ENCODE measurements at regions not wholly inside any gene's neighbourhood (a gene's known extent, or its start where the extent isn't known, plus 50 kb on each side); places are given as distances from the start of the nearest gene placed in this dataset.

- Histone ChIP-seq H3K4me1 (ENCODE audit: control insufficient read depth, insufficient read depth, low read length) (no peaks in the 10 kb centered on the region), H3K9me3 (ENCODE audit: control insufficient read depth, insufficient read depth, low read depth, low read length) (no peaks in the 10 kb centered on the region), H3K36me3 (ENCODE audit: control insufficient read depth, insufficient read depth, low read length) (no peaks in the 10 kb centered on the region), H3K4me3 (ENCODE audit: low read depth in 2 of 2, low read length in 2 of 2) (no peak overlapping the region), H3K27ac (ENCODE audit: low read length) (no peak overlapping the region), H3K27me3 (ENCODE audit: control insufficient read depth, insufficient read depth, low read length) (peaks cover 3% of the 10 kb centered on the region; the same call in 1 of the 2 replicates)
- in situ Hi-C loops (cut with HindIII; ENCODE audit: low pct_unique_long_range_greater_than_20kb, low sequenced_read_pairs): no loop called here
- intact Hi-C loops (cut with micrococcal nuclease; ENCODE audit: unreplicated experiment): no loop called here
- POLR2A ChIA-PET: no interaction called here
- TF ChIP-seq REST (IDR thresholded peaks at IDR 0.05; ENCODE audit: insufficient read depth in 1 of 2, low read depth in 2 of 2, low read length in 1 of 2) (no peak), TCF7L2 (IDR thresholded peaks at IDR 0.05; ENCODE audit: low read depth, low read length) (no peak), CTCF (IDR thresholded peaks at IDR 0.05) (no peak), SIN3A (IDR thresholded peaks at IDR 0.05; ENCODE audit: borderline replicate concordance, insufficient read depth, low read depth, low read length) (no peak), POLR2AphosphoS5 (IDR thresholded peaks at IDR 0.05; ENCODE audit: low read depth, low read length) (no peak)
- DNase-seq (ENCODE audit: low read depth, low spot score) (no peak), ATAC-seq (no peak)
- CTCF ChIA-PET: no interaction called here
- no TSS peak for BruUV-seq (replicated peaks)
Observed at GRCh38 chr1:4079815-4080214, 179.7 kb upstream of the C1orf174 start.

- intact Hi-C loops (cut with micrococcal nuclease; ENCODE audit: unreplicated experiment): no loop called here
- ATAC-seq: no peak
- peaks cover 3% of the 10 kb centered on the region; the same call in 1 of the 2 replicates for H3K27me3 ChIP-seq (ENCODE audit: control insufficient read depth, insufficient read depth, low read length)
Observed at GRCh38 chr1:4081806-4082711, 182.0 kb upstream of the C1orf174 start.

More at GRCh38 chr1:4081806-4082711, 182.0 kb upstream of the C1orf174 start:
- CTCF ChIA-PET: no interaction called here
- in situ Hi-C loops (cut with HindIII; ENCODE audit: low pct_unique_long_range_greater_than_20kb, low sequenced_read_pairs): no loop called here
- H3K4me1 ChIP-seq (ENCODE audit: control insufficient read depth, insufficient read depth, low read length): no peaks in the 10 kb centered on the region
- no peaks in the 10 kb centered on the region for H3K9me3 ChIP-seq (ENCODE audit: control insufficient read depth, insufficient read depth, low read depth, low read length)
- no peak for DNase-seq (ENCODE audit: low read depth, low spot score)
- no peaks in the 10 kb centered on the region for H3K36me3 ChIP-seq (ENCODE audit: control insufficient read depth, insufficient read depth, low read length)
- BruUV-seq (replicated peaks): no TSS peak
- POLR2A ChIA-PET: no interaction called here
- no peak overlapping the region for H3K4me3 ChIP-seq (ENCODE audit: low read depth in 2 of 2, low read length in 2 of 2)
- no peak overlapping the region for H3K27ac ChIP-seq (ENCODE audit: low read length)
- TF ChIP-seq CTCF (IDR thresholded peaks at IDR 0.05) (no peak), REST (IDR thresholded peaks at IDR 0.05; ENCODE audit: insufficient read depth in 1 of 2, low read depth in 2 of 2, low read length in 1 of 2) (no peak), POLR2AphosphoS5 (IDR thresholded peaks at IDR 0.05; ENCODE audit: low read depth, low read length) (no peak), SIN3A (IDR thresholded peaks at IDR 0.05; ENCODE audit: borderline replicate concordance, insufficient read depth, low read depth, low read length) (no peak), TCF7L2 (IDR thresholded peaks at IDR 0.05; ENCODE audit: low read depth, low read length) (no peak)

Data from Panc1 (cell line).